ENCODE measurements at regions not wholly inside any gene's neighbourhood (a gene's known extent, or its start where the extent isn't known, plus 50 kb on each side); places are given as distances from the start of the nearest gene placed in this dataset.
"Not testable (repeated sequence)": the region's sequence is repeated elsewhere in the genome, so short reads cannot be mapped to it uniquely, and the experiment has no call there.

DNA sequence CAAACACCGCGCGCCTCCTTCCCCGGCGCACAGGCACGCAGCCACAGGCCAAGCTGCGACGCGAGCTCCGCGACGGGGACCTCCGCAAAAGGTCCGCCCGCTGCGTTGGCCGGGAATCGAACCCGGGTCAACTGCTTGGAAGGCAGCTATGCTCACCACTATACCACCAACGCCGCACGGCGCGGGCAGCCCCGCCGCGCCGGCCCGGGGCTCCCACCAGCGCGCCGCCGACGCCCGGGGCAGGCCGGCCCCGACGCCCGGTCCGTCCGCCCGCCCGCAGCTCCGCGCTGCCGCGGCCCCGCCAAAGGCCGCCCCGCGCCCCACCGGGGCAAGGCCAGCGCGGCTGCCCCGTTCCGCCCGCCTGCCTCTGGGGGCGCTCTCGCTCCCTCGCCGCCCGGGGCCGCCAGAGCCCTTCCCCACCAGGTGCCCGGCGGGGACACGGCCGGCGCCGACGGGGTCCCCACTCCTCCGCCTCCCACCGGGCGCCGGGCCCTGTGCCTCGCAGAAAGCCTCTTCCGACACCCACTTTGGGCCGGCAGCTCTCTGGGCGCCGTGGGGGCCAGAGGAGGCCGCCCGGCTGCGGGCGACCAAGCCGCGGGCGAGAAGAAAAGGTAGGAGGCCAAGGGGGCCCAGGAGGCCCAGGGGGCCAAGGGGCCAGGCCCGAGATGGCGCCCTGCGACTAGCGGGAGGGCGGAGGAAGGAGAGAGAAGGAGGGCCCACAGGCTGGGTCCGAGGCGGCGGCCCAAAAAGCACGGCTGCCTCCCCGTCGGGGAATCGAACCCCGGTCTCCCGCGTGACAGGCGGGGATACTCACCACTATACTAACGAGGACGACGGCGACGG is 50.2 kb upstream of the FCGR2A start:
- H3K4me1 ChIP-seq (ENCODE audit: control insufficient read depth, insufficient read depth, low read length); H3K9ac ChIP-seq (ENCODE audit: low read depth, low read length); H3K36me3 ChIP-seq (ENCODE audit: control insufficient read depth, insufficient read depth, low read length); H3K27ac ChIP-seq (ENCODE audit: low read depth, low read length); H3K9me3 ChIP-seq (ENCODE audit: control insufficient read depth, insufficient read depth, low read length); H3K4me3 ChIP-seq (ENCODE audit: low read depth, low read length): not testable (repeated sequence)
- peaks cover 23% of the 10 kb centered on the region for H3K27me3 ChIP-seq (ENCODE audit: control insufficient read depth, insufficient read depth, low read length)

- H3K27ac ChIP-seq (ENCODE audit: low read depth, low read length); H3K4me1 ChIP-seq (ENCODE audit: control insufficient read depth, insufficient read depth, low read length); H3K4me3 ChIP-seq (ENCODE audit: low read depth, low read length); H3K9me3 ChIP-seq (ENCODE audit: control insufficient read depth, insufficient read depth, low read length); H3K36me3 ChIP-seq (ENCODE audit: control insufficient read depth, insufficient read depth, low read length); H3K9ac ChIP-seq (ENCODE audit: low read depth, low read length): not testable (repeated sequence)
- peaks cover 15% of the 10 kb centered on the region for H3K27me3 ChIP-seq (ENCODE audit: control insufficient read depth, insufficient read depth, low read length)
Observed at GRCh38 chr1:161453950-161454864, 51.0 kb upstream of the FCGR2A start.

DNA sequence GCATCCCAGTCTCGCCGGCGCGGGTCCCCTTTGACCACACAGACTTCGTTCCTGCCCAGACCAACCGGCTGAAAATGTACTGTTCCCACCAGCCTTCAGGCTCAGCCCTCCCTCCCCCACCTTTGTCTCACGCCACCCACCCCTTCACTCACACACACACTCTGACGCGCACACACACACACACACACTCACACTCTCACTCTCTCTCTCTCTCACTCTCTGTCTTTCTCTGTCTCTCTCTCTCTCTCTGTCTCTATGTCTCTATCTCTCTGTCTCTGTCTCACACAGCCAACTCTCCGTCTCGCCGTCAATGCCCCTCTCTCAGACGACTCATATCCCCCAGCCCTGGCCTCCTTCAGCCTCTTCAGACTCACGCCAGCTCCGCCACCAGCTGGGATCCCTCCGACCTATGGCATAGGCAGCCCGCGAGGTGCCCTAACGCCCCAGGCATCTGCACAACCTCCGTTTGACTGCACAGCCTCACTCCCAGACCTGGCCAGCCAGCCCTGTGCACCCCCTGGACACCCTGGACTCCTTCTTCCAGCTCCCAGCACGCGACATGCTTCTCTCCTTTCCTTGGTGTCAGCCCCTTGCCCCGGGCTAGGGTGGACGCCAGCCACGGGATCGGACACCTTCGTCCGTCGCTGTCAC is 53.4 kb upstream of the FCGR2A start:
- H3K4me3 ChIP-seq (ENCODE audit: low read depth, low read length); H3K4me1 ChIP-seq (ENCODE audit: control insufficient read depth, insufficient read depth, low read length); H3K9me3 ChIP-seq (ENCODE audit: control insufficient read depth, insufficient read depth, low read length); H3K36me3 ChIP-seq (ENCODE audit: control insufficient read depth, insufficient read depth, low read length); H3K27ac ChIP-seq (ENCODE audit: low read depth, low read length); H3K27me3 ChIP-seq (ENCODE audit: control insufficient read depth, insufficient read depth, low read length); H3K9ac ChIP-seq (ENCODE audit: low read depth, low read length): not testable (repeated sequence)

DNA sequence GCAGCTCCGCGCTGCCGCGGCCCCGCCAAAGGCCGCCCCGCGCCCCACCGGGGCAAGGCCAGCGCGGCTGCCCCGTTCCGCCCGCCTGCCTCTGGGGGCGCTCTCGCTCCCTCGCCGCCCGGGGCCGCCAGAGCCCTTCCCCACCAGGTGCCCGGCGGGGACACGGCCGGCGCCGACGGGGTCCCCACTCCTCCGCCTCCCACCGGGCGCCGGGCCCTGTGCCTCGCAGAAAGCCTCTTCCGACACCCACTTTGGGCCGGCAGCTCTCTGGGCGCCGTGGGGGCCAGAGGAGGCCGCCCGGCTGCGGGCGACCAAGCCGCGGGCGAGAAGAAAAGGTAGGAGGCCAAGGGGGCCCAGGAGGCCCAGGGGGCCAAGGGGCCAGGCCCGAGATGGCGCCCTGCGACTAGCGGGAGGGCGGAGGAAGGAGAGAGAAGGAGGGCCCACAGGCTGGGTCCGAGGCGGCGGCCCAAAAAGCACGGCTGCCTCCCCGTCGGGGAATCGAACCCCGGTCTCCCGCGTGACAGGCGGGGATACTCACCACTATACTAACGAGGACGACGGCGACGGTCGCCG is 57.4 kb upstream of the FCGR2A start:
- H3K9ac ChIP-seq (ENCODE audit: low read depth, low read length); H3K9me3 ChIP-seq (ENCODE audit: control insufficient read depth, insufficient read depth, low read length); H3K4me3 ChIP-seq (ENCODE audit: low read depth, low read length); H3K4me1 ChIP-seq (ENCODE audit: control insufficient read depth, insufficient read depth, low read length); H3K36me3 ChIP-seq (ENCODE audit: control insufficient read depth, insufficient read depth, low read length); H3K27ac ChIP-seq (ENCODE audit: low read depth, low read length); H3K27me3 ChIP-seq (ENCODE audit: control insufficient read depth, insufficient read depth, low read length): not testable (repeated sequence)

- not testable (repeated sequence) for H3K9ac ChIP-seq (ENCODE audit: low read depth, low read length); H3K27me3 ChIP-seq (ENCODE audit: control insufficient read depth, insufficient read depth, low read length); H3K9me3 ChIP-seq (ENCODE audit: control insufficient read depth, insufficient read depth, low read length); H3K4me1 ChIP-seq (ENCODE audit: control insufficient read depth, insufficient read depth, low read length); H3K27ac ChIP-seq (ENCODE audit: low read depth, low read length); H3K36me3 ChIP-seq (ENCODE audit: control insufficient read depth, insufficient read depth, low read length); H3K4me3 ChIP-seq (ENCODE audit: low read depth, low read length)
Observed at GRCh38 chr1:161447040-161447759, 58.1 kb upstream of the FCGR2A start.

- H3K36me3 ChIP-seq (ENCODE audit: control insufficient read depth, insufficient read depth, low read length); H3K27me3 ChIP-seq (ENCODE audit: control insufficient read depth, insufficient read depth, low read length); H3K9me3 ChIP-seq (ENCODE audit: control insufficient read depth, insufficient read depth, low read length); H3K4me3 ChIP-seq (ENCODE audit: low read depth, low read length); H3K27ac ChIP-seq (ENCODE audit: low read depth, low read length); H3K9ac ChIP-seq (ENCODE audit: low read depth, low read length); H3K4me1 ChIP-seq (ENCODE audit: control insufficient read depth, insufficient read depth, low read length): not testable (repeated sequence)
Observed at GRCh38 chr1:161444725-161445124, 60.5 kb upstream of the FCGR2A start.

GRCh38 chr1:161444255-161444654 is 61.0 kb upstream of the FCGR2A start:
- H3K4me3 ChIP-seq (ENCODE audit: low read depth, low read length); H3K27ac ChIP-seq (ENCODE audit: low read depth, low read length); H3K9me3 ChIP-seq (ENCODE audit: control insufficient read depth, insufficient read depth, low read length); H3K4me1 ChIP-seq (ENCODE audit: control insufficient read depth, insufficient read depth, low read length); H3K36me3 ChIP-seq (ENCODE audit: control insufficient read depth, insufficient read depth, low read length); H3K9ac ChIP-seq (ENCODE audit: low read depth, low read length): not testable (repeated sequence)
- peaks cover 14% of the 10 kb centered on the region for H3K27me3 ChIP-seq (ENCODE audit: control insufficient read depth, insufficient read depth, low read length)

GRCh38 chr1:161440312-161440894 is 64.9 kb upstream of the FCGR2A start:
- peak overlapping the region; percentile 92 for H3K4me3 ChIP-seq (ENCODE audit: low read depth, low read length)
- H3K27ac ChIP-seq (ENCODE audit: low read depth, low read length): peak overlapping the region; percentile 12
- no peaks in the 10 kb centered on the region for H3K36me3 ChIP-seq (ENCODE audit: control insufficient read depth, insufficient read depth, low read length)
- H3K9me3 ChIP-seq (ENCODE audit: control insufficient read depth, insufficient read depth, low read length): no peaks in the 10 kb centered on the region
- peak overlapping the region; percentile 56; the same call in 1 of the 2 replicates for H3K9ac ChIP-seq (ENCODE audit: low read depth, low read length)
- 0 out of 2 replicates have a peak, but pooled peaks cover 3% of the 10 kb centered on the region for H3K4me1 ChIP-seq (ENCODE audit: control insufficient read depth, insufficient read depth, low read length)
- H3K27me3 ChIP-seq (ENCODE audit: control insufficient read depth, insufficient read depth, low read length): peaks cover 44% of the 10 kb centered on the region

DNA sequence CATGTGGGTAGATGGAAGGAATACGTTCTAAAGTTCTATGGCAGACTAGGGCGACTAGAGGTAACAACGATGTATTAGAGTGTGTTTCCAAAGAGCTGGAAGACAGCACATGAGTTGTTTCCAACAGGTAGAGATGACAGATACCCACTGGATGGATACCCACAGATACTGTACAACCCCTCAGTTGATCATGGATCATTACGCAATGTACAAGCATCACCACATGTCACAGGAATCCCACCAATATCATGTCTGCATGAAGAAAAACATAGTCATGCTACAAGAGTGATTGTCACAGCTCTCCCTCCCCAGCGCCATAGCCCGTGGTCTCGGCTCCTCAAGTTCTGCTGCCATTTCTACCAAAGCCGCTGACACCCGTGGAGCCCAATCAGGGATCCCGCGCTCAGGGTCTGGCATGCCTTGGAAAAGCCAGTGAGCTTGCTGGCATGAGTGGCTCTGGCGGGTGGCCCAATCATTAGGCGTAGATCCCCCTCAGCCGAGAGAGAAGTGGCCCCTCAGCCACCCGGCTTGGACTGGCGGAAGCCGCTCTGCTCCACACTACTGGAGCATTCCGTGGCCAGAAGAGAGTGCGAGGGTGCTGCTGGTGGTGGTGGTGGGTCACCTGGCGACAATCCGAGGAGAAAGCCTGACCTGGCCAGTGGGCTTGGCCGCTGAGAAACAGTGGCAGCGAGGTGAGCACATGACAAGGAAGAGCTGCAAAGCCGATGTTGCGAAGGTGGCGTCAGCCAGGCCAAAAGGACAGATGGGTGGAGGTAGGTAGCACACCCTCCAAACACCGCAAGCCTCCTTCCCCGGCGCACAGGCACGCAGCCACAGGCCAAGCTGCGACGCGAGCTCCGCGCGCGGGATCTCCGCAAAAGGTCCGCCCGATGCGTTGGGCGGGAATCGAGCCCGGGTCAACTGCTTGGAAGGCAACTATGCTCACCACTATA is 65.7 kb upstream of the FCGR2A start:
- Histone ChIP-seq H3K27ac (ENCODE audit: low read depth, low read length) (no peak overlapping the region), H3K4me1 (ENCODE audit: control insufficient read depth, insufficient read depth, low read length) (0 out of 2 replicates have a peak, but pooled peaks cover 3% of the 10 kb centered on the region), H3K9me3 (ENCODE audit: control insufficient read depth, insufficient read depth, low read length) (no peaks in the 10 kb centered on the region), H3K27me3 (ENCODE audit: control insufficient read depth, insufficient read depth, low read length) (peaks cover 40% of the 10 kb centered on the region), H3K36me3 (ENCODE audit: control insufficient read depth, insufficient read depth, low read length) (no peaks in the 10 kb centered on the region), H3K9ac (ENCODE audit: low read depth, low read length) (peak overlapping the region; percentile 21; the same call in 1 of the 2 replicates), H3K4me3 (ENCODE audit: low read depth, low read length) (peak overlapping the region; percentile 92)

All from HUES48 (cell line).